ENCODE measurements at regions not wholly inside any gene's neighbourhood (a gene's known extent, or its start where the extent isn't known, plus 50 kb on each side); places are given as distances from the start of the nearest gene placed in this dataset.

DNA sequence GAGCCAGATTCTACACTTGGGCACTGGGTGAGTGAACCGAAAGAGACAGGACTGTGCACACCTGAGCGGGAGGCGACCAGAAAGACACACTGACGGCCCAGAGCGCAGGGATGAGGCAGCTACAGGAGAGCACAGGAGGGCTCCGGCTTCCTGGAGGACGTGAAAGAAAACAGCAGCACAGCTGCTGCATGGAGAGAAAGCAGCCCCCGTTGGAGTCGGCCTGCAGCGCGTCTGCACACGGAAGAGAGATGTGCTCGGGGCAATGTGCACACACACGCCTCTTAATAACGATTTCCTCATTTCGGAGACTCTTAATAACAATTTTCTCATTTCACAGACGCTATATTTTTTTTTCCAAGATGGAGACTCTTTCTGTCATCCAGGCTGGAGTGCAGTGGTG is 160.4 kb downstream of the CTTN start:
- TF ChIP-seq, protein P1, sequence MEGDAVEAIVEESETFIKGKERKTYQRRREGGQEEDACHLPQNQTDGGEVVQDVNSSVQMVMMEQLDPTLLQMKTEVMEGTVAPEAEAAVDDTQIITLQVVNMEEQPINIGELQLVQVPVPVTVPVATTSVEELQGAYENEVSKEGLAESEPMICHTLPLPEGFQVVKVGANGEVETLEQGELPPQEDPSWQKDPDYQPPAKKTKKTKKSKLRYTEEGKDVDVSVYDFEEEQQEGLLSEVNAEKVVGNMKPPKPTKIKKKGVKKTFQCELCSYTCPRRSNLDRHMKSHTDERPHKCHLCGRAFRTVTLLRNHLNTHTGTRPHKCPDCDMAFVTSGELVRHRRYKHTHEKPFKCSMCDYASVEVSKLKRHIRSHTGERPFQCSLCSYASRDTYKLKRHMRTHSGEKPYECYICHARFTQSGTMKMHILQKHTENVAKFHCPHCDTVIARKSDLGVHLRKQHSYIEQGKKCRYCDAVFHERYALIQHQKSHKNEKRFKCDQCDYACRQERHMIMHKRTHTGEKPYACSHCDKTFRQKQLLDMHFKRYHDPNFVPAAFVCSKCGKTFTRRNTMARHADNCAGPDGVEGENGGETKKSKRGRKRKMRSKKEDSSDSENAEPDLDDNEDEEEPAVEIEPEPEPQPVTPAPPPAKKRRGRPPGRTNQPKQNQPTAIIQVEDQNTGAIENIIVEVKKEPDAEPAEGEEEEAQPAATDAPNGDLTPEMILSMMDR (IDR thresholded peaks at IDR 0.05), result no peak
- no peak for TF ChIP-seq POLR2A (IDR thresholded peaks at IDR 0.05)
